Suppressor macrophage treated with lipopolysaccharide for 1 hour (primary cell): ENCODE measurements at regions not wholly inside any gene's neighbourhood (a gene's known extent, or its start where the extent isn't known, plus 50 kb on each side); places are given as distances from the start of the nearest gene placed in this dataset.
"Not testable (repeated sequence)": the region's sequence is repeated elsewhere in the genome, so short reads cannot be mapped to it uniquely, and the experiment has no call there.

Experiments used
- DNase-seq, 3 donors: peaks; one replicate each; pipeline ENCODE4 v3.0.0-alpha.2; 2020 to 2022

DNA sequence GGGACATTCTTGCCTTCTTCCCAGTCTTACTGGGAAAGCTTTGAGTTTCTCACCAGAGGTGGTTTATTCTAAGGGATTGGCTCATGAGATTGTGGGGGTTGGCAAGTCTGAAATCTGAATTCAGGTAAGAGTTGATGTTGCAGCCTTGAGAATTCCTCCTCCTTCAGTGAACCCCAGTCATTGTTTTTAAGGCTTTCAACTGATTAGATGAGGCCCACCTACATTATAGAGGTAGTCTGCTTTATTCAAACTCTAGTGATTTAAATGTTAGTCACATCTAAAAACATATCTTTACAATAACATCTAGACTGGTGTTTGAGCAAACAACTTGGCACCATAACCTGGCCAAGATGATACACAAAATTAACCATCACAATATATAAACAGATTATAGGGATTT, 156.5 kb upstream of the MED14 start:
- DNase-seq = no peak

DNA sequence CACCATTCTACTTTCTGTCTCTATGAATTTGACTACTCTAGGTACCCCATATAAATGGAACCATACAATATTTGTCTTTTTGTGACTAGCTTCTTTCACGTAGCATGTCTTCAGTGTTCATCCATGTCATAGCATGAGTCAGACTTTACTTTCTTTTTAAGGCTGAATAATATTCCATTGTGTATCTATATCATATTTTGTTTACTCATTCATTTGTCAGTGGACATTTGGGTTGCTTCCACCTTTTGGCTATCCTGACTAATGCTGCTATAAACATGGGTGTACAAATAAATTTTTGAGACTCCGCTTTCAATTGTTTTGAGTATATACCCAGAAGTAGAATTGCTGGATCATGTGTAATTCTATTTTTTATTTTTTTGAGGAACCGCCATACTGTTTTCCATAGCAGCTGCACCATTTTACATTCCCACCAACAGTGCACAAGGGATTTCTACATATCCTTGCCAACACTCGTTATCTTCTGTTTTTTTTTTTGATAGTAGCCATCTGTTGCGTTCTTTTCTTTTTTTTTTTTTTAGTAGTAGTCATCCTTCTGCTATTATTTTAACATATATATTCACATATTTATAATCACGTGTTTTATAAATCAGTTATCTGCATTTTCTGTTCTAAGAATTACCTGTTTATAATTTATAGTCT, 158.0 kb upstream of the MED14 start:
- DNase-seq = no peak

DNA sequence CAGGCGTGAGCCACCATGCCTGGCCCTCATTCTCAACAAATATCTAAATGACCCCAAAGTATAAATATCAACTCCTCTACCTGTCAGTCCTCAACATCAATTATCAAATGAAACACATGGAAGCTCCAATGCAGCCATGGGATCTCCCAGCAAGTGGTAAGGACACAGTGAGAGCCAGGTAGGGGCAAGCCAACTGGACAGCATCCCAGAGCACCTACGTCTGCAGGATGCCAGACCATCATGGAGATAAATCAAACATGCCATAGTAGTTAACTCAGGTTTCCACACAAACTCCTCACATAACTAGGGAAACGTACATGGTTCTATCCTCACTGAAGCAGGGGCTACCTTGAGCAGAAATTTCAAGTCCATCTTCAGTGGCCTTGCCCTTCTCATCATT, 159.9 kb upstream of the MED14 start:
- DNase-seq = no peak

DNA sequence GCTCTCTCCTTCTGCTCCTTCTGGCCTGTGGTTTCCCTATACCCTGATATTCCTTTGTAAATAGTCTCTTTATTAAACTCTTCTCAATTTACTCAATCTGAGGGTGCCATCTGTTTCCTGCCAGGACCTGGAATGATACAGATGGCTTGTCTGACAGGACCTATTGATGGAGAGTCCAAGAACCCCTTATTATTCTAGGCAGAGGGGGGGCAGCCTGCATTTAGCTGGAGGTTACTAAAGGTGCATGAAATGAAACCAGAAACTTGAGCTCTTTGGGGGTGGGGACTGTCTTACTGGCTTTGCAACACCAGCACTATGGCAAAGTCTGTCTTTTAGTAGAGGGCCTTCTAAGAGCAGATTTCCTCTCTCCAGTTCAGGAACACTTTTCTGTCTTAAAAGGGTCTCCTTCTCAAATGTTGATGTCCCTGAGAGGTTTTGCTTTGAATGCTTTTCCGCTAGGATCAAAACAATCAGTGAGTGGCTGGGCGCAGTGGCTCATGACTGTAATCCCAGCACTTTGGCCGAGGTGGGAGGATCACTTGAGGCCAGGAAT, 162.5 kb upstream of the MED14 start:
- DNase-seq = no peak

DNA sequence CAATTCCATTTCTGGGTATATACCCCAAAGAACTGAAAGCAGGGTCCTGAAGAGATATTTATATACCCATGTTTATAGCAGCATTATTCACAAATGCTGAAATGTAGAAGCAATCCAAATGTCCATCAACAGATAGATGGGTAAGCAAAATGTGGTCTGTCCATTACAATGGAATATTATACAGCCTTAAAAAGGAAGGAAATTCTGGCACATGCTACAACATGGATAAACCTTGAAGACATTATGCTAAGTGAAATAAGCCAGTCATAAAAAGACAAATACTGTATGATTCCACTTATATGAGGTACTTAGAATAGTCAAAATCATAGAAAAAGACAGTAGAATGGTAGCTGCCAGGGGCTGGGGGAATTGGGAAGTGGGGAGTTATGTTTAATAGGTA, 169.4 kb upstream of the MED14 start:
- not testable (repeated sequence) for DNase-seq

DNA sequence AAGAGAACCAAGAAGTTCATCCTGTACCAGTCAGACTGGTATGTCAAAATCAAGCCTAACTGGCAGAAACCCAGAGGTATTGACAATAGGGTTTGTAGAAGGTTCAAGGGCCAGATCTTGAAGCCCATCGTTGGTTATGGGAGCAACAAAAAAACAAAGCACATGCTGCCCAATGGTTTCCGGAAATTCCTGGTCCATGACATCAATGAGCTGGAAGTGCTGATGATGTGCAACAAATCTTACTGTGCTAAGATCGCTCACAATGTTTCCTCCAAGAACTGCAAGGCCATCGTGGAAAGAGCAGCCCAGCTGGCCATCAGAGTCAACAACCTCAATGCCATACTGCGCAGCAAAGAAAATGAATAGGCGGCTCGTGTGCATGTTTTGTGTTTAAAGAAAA, 172.7 kb upstream of the MED14 start:
- DNase-seq = no peak

DNA sequence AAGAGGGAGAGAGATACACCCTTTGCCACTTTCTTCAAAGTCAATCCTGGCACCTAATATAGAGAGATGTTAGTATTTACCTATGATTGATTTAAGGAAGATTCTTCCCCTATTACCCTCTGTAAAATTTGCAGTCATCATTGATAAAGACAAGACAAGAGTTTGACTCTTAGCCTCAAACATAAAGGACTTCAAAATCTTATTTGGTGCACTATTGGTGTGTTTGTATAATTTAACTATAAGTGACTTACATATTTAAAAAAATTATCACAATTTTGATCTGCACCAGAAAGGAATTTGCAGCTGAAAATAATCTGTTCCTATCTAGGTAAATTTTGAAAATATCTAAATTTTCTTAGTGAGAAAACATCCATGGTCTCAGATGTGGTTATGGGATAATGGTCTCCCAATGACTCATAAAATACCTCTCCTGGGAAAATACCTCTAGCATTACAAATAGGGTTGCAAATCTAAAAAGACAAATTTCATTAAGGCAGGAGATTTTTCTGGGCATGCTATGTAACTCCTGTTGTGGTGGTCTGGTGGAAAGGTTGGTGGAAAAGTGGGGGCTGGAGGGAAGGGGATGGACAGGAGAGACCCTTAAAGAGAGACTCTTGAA, 173.6 kb upstream of the MED14 start:
- DNase-seq = no peak

DNA sequence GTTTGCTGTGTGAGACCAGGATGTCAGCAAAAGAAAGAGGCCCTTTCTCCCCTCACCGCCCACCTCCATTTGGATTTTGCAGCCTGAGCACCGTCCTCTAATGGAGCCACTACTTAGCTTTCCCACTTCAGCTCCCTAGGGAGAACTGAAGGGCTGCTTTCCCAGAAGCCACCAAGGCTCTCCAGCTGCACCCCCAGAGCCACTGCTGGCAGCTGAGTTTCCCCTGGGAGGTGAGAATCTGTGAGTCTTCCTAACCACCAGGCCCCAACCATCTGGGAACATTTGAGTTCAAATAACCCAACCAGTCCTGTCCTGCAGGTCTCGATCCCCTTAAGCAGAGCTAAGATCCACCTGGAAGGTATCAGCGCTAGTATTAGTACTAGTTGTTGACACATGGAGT, 173.1 kb upstream of the USP9X start:
- no peak for DNase-seq

DNA sequence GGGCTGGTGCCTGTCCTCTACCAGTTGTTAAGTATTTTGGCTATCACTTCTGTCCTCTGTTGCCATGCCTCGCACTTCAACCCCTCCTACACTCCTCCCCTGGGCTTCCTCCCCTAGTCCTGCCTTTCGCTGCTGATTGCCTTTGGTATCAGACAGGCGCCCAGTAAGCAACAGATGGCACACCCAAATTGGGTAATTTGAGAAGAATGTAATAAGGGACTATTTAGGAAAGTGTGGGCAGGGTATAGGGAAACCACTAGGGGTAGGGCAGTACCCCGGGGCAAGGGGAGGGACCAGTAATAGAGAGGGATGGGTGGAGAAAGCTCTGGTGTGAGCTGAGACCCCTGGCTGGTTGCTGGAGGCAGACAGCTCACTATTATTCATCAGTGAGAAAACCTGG, 172.7 kb upstream of the USP9X start:
- DNase-seq = no peak

DNA sequence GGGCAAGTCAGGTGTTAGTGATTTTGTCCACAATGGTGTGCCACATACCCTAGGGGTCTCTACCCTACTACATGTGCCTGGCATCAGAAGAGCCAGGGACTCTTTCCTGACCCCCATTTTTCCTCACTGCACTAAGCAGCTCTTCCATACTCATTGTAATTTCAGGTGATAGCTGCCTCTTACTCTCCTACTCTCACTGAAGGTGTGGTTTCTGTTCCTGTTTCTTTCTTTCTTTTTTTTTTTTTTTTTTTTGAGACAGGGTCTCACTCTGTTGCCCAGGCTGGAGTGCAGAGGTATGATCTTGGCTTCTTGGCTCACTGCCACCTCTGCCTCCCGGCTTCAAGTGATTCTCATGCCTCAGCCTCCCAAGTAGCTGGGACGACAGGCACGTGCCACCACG, 164.9 kb upstream of the USP9X start:
- DNase-seq = no peak

DNA sequence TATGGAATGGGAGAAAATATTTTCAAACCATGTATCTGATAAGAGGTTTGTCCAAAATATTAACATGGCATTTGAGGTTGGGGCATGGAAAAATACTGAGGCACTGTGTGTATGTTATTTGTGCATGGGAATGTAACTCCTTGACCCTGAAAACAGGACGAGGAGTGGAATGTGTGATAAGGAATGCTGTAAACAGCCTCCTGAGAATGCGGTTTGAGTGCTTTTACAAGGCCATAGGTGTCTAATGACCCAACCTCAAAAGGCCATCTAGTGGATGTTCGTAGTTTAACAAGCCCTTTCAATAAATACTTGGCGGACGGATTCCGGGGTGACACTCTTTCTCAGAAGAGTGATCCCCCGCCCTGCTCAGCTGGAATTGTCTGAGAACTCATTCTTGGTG, 162.9 kb upstream of the USP9X start:
- no peak for DNase-seq

DNA sequence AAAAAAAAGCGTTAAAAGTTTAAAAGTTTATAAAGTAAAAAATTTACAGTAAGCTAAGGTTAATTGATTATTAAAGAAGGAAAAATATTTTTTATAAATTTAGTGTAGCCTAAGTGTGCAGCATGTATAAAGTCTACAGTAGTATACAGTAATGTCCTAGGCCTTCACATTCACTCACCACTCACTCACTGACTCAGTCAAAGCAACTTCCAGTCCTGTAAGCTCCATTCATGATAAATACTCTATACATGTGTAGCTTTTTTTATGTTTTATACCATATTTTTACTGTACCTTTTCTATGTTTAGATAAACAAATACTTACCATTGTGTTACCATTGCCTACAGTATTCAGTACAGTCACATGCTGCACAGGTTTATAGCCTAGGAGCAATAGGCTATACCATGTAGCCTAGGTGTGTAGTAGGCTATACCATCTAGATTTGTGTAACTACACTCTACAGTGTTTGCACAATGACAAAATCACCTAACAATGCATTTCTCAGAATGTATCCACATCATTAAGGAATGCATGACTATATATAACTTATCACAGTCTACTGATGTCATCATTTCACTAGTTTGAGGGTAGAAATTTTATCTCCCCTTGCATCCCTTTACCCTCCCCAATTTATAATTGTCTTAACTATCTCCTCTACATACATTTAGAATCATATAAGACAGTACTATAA, 158.4 kb upstream of the USP9X start:
- DNase-seq = not testable (repeated sequence)

DNA sequence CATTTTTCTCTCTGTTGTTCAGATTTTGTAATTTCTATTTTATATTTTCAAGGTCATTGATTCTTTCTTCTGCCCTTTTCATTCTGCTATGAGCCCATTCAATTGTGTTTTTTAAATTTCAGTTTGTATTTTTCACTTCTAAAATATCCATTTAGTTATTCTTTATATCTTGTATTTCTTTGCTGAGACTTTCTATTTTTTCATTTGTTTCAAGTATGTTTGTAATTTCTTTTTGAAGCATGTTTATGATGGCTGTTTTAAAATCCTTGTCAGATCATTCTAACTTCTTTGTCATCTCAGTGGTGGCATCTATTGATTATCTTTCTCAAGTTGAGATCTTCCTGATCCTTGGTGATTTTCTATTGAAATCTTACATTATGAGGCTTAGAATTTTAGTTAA, 157.2 kb upstream of the USP9X start:
- no peak for DNase-seq

DNA sequence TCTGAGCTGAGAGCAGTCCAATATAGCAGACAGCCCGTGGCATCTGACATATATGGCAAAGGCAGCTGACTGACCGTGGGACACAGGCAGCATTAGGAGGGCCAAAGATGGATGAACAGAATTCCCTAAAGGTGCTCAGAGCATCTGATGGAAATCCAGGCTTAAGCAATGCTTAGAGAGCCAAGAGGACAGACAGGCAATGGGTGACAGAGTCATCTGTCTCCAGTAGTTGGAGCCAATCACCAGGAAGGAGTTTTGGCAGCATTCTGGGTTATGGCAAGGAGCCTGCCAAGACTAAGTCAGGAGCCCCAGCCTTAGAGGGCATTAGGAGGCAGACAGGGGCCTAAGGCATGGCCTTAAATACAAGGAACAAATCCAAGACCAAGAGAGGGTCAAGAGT, 153.3 kb upstream of the USP9X start:
- no peak for DNase-seq

DNA sequence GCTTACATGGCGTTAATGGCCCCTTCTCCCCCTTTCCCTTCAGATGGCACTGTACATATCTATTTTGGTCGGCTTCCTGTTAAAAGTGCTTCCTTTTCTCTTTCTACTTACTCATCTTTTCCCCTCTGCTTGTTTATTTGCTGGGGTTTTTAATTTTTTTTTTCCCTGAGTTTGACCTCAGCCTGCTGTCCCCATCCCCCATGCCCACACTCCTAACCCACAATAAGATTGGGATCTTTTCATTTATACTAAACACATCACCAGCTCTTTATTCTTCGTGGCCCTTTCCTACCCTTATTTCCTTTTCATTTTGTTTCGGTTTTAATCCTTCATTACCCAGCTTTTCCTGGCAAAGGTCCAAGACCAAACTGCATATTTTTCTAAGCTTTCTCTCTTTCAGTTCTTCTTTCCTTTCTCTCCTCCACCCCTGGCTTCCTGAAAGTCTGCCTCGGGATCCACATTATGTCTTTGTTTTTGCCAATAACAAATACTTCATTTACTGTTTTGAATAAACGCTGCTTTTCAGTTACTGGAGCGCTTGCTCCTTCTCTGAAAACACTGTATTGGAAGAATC, 152.0 kb upstream of the USP9X start:
- peak; percentile 71 to 88 (median 72) for DNase-seq

DNA sequence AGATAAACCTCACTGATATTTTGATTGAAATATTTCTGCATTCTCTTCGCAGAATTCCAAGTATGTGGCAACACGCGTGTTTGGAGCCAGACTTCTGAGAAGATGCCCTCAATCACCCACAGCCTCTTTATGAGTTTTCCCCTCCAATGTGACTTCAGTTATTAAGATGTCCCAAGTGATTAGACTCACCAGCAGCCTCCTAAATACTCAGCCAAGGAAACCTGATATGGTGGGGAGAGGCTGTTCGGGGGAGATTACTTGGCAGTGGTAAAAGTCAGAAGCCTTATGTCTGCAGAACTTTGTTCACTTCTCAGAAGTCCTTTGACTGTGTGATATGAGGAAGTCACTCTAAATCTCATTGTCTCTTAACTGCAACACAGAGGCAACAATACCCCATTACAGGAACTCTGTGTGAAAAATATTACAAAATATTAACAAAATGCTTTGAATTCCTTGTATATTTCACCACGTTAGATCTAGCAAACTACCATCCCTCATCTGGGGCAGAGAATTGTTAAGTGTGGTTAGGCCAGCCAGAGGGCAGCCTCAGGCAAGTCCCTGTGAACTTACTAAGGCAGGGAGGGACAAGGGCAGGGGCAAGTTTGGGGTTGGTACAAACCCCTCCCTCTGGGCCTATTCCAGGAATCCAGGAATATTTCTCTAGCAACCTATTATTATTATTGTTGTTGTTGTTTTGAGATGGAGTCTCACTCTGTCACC, 151.4 kb upstream of the USP9X start:
- DNase-seq = peak; percentile 47 to 70 (median 47)

DNA sequence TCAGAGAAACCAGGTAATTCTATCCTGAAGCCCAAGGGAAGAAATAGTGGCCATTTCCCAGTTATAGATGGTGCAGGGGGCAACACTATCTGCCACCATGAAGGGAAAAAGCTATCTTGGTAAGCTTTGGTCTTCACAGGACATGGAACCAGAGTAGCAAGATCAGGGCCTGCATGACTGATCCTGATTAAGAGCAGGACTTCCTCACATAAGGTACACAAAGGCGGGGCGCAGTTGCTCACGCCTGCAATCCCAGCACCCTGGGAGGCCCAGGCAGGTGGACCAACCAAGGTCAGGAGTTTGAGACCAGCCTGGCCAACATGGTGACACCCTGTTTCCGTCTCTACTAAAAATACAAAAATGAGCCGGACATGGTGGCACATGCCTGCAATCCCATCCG, 148.4 kb upstream of the USP9X start:
- DNase-seq = no peak

DNA sequence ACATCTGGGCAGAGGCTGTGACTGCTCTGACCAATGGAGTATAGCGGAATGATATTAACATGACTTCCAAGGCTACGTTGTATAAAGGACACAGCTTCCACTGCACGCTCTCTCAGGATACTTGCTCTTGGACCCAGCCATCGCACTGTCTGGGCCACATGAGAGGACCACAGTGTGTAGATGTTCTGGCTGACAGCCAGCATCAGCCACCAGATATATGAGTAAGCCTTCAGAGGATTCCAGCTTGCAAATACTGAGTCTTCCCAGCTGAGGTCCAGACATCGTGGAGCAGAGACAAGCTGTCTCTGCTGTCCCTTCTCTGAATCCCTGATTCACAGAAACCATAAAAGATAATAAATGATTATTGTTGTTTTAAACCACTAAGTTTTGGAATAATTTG, 146.8 kb upstream of the USP9X start:
- DNase-seq = peak in 1 of 3 donors; percentile 18

DNA sequence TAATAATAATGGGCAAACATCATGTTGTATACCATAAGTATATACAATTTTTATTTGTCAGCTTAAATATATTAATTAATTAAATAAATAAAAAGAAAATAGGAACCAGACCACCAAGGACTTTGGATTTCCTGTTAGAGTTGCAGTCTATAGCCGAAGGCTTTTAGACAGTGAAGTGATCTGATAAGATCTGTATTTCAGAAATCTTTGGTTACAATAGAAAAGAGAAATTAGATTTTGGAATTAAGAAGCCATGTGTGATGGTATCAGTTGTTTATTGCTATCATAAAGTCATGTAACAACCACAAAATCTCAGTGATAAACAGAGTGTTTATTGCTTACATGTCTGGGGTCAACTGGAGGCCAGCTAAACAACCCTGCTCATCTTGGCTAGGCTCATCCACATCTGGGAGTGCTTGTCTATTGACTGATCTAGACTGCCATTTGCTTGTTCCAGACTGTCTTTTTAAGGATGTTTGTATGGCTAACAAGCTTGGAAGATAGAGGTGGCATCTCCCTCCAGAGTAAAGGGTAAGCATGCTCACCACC, 142.1 kb upstream of the USP9X start:
- DNase-seq = no peak

DNA sequence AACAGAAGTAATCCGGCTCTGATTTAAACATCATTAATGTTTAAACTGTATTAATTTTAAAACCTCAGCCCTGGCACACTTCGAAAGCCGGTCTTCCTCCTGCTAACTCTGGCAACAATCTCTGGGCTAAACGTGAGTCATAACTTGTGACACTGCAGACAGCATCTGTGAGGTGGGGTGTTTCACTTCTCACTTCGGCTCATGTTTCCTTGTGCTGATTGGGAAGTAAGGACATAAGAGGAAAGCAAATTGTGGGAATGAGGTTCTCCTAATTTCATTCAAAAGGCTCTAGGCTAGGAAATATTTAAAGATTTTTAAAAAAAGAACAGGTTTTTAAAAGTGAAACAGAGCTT, 139.9 kb upstream of the USP9X start:
- peak; percentile 72 to 85 (median 75) for DNase-seq

DNA sequence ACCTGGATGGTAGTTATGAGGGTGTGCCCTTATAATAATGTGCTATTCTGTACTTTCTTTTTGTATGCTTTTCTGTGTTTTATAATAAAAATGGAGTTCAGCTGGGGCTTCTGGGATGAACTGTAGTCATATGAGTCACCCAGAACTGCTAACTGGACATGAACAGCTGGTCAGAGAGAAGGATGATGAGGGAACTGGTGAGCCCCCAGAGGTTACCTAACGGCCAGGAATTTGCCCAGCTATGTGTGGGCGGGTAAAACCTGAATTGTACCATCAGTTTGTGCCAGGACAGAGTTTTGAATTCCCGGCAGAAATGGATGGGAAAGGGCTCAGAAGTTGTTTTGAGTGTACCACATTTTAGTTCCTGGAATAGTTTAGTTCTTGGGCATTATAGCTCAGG, 138.0 kb upstream of the USP9X start:
- peak in 2 of 3 donors; percentile 29 to 51 for DNase-seq

DNA sequence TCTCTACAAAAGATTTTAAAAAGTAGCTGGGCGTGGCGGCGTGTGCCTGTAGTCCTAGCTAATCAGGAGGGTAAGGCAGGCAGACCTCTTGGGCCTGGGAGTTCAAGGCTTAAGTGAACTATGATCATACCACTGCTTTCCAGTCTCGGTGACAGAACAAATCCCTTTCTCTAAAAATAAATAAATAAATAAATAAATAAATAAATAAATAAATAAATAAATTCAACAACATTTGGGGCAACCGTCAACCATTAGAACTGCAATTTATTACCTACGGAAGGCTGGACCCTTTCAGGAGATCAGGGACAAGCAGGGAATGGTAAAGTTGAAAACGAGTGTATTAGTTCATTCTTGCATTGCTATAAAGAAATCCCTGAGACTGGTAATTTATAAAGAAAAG, 136.2 kb upstream of the USP9X start:
- DNase-seq = no peak

DNA sequence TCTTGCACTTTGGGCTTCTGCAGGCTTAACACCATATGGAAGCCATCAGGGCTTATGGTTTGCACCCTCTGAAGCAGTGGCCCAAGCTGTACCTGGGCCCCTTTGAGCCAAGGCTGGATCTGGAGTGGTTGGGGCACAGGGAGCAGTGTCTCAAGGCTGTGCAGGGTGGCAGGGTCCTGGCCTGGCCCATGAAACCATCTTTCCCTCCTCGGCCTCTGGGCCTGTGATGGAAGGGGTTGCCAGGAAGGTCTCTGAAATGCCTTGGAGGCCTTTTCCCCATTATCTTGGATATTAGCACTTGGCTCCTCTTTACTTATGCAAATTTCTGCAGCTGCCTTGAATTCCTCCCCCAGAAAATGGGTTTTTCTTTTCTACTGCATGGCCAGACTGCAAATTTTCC, 134.7 kb upstream of the USP9X start:
- DNase-seq = no peak
